Fibroblast of the aortic adventitia (primary cell): ENCODE measurements at regions not wholly inside any gene's neighbourhood (a gene's known extent, or its start where the extent isn't known, plus 50 kb on each side); places are given as distances from the start of the nearest gene placed in this dataset.

Experiments
- DNase-seq: peaks from one replicate; pipeline ENCODE4 v3.0.0-alpha.2; 2010; ENCODE audit warnings: low read depth
- H3K4me3 ChIP-seq: 2 replicates; pipeline ENCODE4 v1.5.1; 2011; ENCODE audit warnings: low read depth, mild to moderate bottlenecking, control low read depth, low read length, moderate library complexity
- CTCF ChIP-seq: IDR thresholded peaks from 2 replicates; pipeline ENCODE4 v1.5.1; 2011; ENCODE audit warnings: mild to moderate bottlenecking, low read length, control low read depth, inconsistent platforms; ENCODE audit not compliant: insufficient read depth

GRCh38 chr2:145771525-145771924 is 1251.6 kb upstream of the ZEB2 start:
- DNase-seq, result no peak
- TF ChIP-seq CTCF, result no peak
- H3K4me3 ChIP-seq, result no peak overlapping the region

GRCh38 chr2:145769011-145769716 is 1249.2 kb upstream of the ZEB2 start:
- TF ChIP-seq CTCF, result no peak
- H3K4me3 ChIP-seq, result no peak overlapping the region
- DNase-seq, result no peak

GRCh38 chr2:145765874-145766273 is 1246.0 kb upstream of the ZEB2 start:
- H3K4me3 ChIP-seq, result no peak overlapping the region
- no peak for DNase-seq
- TF ChIP-seq CTCF, result no peak

- DNase-seq, result no peak
- no peak for TF ChIP-seq CTCF
- H3K4me3 ChIP-seq, result no peak overlapping the region
These were observed 1244.7 kb upstream of the ZEB2 start for GRCh38 chr2:145764631-145765030.

- TF ChIP-seq CTCF, result no peak
- peak; percentile 95 for DNase-seq
- no peak overlapping the region for H3K4me3 ChIP-seq
These were observed 1241.1 kb upstream of the ZEB2 start for GRCh38 chr2:145760781-145761649.

- no peak for TF ChIP-seq CTCF
- DNase-seq, result peak; percentile 46
- H3K4me3 ChIP-seq, result no peak overlapping the region
These were observed 1239.5 kb upstream of the ZEB2 start for GRCh38 chr2:145759228-145759915.
